GM19468 (cell line): ENCODE measurements at regions not wholly inside any gene's neighbourhood (a gene's known extent, or its start where the extent isn't known, plus 50 kb on each side); places are given as distances from the start of the nearest gene placed in this dataset.
A peak's percentile ranks its signal among the peaks of the same experiment; 100 is the strongest.

ENCODE experiments used
- ATAC-seq: cut with Tn5 transposase; IDR thresholded peaks from one replicate; pipeline ENCODE4 v1.9.1; 2021; ENCODE audit warnings: mild to moderate bottlenecking, moderate library complexity, moderate number of reproducible peaks; ENCODE audit not compliant: unreplicated experiment; ENCODE audit errors: extremely low read depth

DNA sequence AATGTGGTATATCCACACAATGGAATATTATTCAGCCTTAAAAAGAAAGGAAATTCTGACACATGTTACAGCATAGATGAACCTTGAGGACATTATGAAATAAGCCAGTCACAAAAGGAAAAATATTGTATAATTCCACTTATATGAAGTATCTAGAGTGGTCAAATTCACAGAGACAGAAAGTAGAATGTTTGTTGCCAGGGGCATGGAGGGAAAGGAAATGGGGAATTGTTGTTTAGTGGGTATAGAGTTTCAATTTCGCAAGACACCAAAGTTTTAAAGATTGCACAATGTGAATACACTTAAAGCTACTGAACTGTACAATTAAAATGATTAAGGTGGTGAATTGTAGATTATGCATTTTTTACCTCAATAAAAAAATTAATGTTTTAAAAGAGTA, 92.9 kb downstream of the TXNL1 start:
- ATAC-seq = no peak

DNA sequence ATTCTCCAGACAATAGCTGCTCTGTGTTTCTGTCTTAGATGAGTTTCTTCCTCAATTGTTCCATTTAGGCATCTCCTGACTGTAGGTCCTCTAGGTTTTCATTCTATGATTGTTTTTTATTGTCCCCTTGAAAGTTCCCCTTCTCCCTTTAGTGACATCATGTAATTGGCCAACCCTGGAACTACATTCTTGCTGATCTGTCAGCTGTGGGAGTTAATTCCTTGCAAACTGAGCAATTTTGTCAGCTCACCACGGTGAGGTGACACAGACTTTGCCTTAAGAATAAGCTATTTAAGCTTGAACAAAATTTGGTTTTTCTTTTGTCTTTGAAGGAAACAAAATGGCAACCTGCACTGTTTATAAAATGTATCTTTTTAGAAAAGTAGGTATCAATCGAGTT, 95.9 kb downstream of the TXNL1 start:
- ATAC-seq = no peak

- ATAC-seq = no peak
Observed at GRCh38 chr18:56541793-56542192, 96.6 kb downstream of the TXNL1 start.

- no peak for ATAC-seq
Observed at GRCh38 chr18:56541340-56541739, 97.1 kb downstream of the TXNL1 start.

- no peak for ATAC-seq
Observed at GRCh38 chr18:56538746-56539145, 99.6 kb downstream of the TXNL1 start.

DNA sequence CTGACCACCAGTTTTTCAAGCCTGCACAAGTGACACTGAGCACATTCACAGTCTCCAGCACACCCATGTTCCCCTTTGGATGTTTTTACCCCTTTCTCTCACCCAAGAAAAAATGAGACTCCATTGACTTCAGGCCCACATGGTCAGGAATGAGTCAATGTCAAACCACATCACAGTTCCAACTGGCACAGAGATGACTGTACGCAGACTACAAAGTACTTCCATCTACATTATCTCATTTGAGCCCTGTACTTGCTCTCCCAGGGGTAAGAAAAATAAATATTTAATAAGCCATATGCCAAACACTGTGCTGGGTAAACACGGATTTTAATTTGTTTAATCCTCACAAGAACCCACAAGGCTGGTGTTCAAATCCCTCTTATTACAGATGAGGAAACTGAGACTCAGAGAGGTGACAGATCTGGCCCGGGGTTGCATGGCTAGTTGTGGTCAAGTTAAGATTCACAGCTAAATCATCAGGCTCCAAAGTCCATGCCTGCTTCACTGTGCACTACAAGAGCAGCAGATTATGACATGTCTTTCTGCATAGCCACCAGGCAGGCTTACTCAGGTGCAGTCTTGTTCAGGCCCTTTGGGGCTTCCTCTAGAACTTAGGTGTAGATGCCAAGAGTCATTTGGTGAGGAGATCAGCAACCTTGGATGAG, 106.1 kb downstream of the TXNL1 start:
- ATAC-seq = peak; percentile 41

GRCh38 chr18:56522816-56523215, 115.6 kb downstream of the TXNL1 start:
- ATAC-seq = no peak

DNA sequence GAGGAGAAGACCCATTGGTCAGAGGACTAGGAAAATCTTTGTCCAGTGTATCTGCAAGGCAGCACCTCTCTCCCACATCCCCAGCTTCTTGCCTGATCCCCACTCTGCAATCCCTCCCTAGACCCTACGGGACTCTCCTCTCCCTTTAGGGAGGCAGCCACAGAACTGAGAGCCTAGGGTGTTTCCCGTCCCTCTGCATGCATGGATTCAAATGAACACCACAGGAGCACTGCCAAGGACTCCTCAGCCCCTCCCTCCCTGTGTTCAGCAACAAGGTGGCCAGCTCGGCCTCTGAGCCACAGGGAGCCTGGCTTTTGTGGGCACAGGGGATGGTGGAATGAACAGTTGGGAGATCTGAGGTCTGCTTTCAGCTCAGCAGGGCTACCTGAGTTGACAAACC, 117.1 kb downstream of the TXNL1 start:
- no peak for ATAC-seq

DNA sequence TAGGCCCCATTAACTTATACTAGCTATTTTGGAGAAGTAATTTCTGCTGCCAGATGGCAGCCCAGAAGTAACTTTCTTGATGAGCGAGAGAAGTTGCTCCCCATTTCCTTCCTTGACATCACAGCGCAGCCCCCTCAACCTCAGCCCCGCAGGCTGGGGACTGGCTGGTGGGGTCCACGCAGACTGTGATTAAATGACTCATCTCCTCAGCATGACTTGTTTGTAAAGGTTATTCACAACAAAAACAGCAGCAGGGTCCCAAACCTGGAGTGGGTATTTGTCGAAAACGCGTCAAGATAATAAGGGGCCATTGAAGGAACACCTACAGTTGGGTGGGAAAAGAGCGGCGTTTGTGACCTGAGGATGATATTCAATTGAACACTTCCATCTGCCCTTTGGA, 120.6 kb downstream of the TXNL1 start:
- no peak for ATAC-seq

DNA sequence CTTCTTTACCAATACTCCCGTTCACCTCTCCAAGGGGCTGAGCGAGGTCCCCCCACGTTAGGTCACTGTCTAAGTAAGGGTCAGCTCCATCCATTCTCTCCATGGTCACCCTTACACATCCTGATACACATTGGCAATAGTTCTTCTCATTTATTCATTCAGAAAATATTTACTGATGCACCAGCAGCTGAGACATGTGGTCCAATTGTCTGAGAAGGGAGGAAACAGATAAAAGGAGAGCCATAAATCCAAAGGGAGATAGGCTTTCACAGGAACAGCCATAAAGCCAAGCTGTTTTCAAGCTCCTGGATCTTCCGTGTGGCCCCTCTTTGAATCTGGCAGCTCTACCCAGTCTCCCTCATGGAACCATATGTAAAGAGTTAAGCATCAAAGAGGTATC, 121.2 kb downstream of the TXNL1 start:
- no peak for ATAC-seq

- no peak for ATAC-seq
Observed at GRCh38 chr18:56516789-56517188, 121.6 kb downstream of the TXNL1 start.

- no peak for ATAC-seq
Observed at GRCh38 chr18:56515522-56515921, 122.9 kb downstream of the TXNL1 start.

DNA sequence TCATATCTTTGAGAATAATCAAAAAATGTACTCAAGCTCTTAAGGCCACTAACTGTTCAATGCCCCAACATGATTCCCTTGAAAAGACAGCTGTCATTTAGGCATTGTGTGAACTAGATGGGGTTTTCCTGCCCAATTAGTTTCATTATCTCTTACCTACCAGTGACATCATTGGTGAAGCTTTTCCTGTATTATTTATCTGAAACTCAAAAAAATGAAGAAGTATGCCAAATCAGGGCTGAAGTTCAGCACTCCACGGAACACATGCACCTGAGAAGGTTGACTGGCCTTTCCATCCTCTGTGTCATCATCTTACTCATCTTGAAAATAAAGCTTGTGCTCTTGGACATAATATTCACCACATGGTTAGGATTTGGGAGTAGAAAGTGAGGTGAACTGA, 126.4 kb downstream of the TXNL1 start:
- ATAC-seq = peak; percentile 57

GRCh38 chr18:56510108-56510507, 128.3 kb downstream of the TXNL1 start:
- ATAC-seq = no peak

DNA sequence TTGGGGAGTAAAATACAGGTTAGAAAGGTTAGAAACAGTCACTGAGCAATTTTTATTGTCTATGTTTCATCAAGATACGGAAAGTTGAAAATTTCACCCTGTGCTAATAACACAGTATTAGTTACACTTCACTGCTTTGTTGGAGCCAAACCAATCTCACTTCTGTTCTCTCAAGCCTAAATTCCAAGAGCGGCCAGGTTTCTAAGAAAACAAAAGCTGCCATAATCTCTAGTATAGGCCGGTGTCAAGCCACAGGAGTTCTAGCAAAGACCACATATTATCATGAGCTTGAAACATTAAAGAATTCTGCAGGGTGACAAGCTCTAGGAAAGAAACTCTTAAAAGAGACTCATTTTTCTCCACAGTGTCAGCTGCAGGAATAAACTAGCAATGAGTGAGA, 128.7 kb downstream of the TXNL1 start:
- no peak for ATAC-seq

DNA sequence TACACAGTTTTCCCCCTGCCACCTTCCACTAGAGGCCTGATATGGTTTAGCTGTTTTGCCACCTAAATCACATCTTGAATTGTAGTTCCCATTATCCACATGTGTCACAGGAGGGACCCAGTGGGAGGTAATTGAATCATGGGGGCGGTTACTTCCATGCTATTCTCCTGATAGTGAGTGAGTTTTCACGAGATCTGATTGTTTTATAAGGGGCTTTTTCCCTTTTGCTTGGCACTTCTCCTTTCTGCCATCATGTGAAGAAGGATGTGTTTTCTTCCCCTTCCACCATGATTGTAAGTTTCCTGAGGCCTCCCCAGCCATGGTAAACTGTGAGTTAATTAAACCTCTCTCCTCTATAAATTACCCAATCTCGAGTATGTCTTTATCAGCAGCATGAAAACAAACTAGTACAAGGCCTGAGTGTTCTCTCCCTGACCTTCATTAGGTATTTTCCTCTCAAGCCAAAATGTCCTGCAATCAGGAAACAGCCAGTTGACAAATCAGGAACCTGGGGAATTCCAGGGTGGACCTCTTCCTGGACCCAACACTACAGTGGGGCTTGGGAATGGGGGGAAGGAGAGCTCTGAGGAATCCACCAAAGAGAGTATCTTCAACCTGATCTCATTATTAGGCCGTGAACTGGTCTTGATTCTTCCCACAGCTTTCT, 129.9 kb downstream of the TXNL1 start:
- no peak for ATAC-seq

DNA sequence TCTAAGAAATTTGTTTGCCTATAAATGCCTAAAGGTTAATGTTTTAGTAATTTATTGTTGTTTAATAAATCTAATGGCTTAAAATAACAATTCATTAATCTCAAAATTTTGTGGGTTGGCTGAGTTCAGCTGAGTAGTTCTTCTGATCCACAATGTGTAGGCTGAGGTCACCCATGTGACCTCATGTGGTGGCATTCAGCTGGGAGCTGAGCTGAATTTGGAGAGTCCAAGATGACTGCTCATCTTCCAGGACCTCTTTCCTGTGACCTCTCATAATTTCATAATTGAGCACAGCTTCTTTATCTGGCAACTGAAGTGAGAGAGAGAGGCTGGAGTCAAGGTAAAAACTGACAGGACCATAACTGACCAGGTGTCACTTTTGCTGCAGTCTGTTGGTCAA, 132.4 kb downstream of the TXNL1 start:
- ATAC-seq = no peak

DNA sequence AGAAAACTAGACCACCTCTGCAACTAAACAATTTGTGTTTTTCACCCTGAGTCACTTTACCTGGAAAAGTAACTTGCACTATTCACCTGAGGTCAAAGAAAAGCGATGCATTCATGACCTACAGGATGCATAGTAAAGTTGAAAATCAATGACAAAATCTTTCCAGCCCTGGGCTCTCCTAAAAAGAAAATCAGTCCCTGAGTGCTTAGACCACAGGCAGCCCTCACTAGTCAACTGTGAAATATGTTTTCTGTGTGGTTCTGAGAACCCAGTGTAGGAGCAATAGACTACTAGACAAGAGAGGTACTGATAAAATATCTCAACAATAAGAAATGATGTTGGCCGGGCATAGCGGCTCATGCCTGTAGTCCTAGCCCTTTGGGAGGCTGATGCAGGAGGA, 133.1 kb downstream of the TXNL1 start:
- no peak for ATAC-seq

- no peak for ATAC-seq
Observed at GRCh38 chr18:56501896-56502295, 136.5 kb downstream of the TXNL1 start.

GRCh38 chr18:56495884-56496283, 142.5 kb downstream of the TXNL1 start:
- ATAC-seq = no peak

DNA sequence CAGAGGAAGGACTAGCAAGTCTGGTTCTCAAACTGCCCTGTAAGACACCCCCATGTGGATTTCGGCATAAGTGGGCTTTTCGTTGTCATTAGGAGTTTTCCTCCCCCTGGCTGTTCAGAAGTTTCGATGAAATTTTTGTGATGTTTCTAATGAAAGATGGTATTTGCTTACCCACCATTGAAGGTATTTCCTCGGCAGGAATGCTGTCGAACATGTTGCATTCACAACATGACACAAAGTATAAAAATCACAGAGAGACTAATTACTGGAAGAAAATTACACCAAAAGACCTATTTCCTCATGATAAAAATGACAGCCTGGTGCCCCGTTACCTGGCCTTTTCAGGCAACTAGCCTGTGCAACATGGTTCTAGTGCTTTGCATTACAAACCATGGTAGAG, 144.9 kb downstream of the TXNL1 start:
- ATAC-seq = no peak

DNA sequence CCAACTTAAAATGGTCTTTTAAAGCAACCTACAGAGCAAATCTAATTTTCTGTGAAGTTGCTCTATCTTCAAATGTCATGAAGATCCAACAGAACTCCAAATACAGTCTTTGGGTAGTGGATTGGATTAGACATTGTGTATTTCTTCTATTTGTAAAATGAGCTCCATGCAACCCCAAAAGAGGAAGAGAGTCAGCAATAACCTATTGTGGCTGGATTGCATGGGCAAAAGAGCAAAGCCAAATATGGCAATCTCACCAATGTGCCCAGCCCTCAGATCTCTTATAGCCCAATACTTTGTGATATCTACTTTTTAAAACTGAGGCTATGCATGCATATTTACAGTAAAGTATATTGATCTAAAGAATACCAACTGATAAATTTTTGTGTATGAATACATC, 146.3 kb downstream of the TXNL1 start:
- no peak for ATAC-seq
